ENCODE measurements at regions not wholly inside any gene's neighbourhood (a gene's known extent, or its start where the extent isn't known, plus 50 kb on each side); places are given as distances from the start of the nearest gene placed in this dataset.

GRCh38 chr14:45651890-45652289 is 398.9 kb upstream of the MIS18BP1 start:
- Histone ChIP-seq H3K4me1 (ENCODE audit: control insufficient read depth, extremely low read depth, insufficient read depth, low read length) (no peaks in the 10 kb centered on the region), H3K27me3 (ENCODE audit: control insufficient read depth in 2 of 2, insufficient read depth in 2 of 2, low read length in 2 of 2) (no peaks in the 10 kb centered on the region), H3K27ac (ENCODE audit: insufficient read depth, low read depth, low read length) (no peak overlapping the region), H3K4me3 (replicated peaks in 1 of 3; ENCODE audit: insufficient read depth in 1 of 3, low read depth in 1 of 3, low read length in 3 of 3) (no peak overlapping the region), H3K4me2 (ENCODE audit: insufficient read depth, low read length) (no peak overlapping the region), H3K79me2 (ENCODE audit: control insufficient read depth, insufficient read depth, low read length) (no peaks in the 10 kb centered on the region), H3K36me3 (ENCODE audit: control insufficient read depth in 2 of 2, extremely low read depth in 1 of 2, insufficient read depth in 2 of 2, low read length in 2 of 2) (no peaks in the 10 kb centered on the region), H4K20me1 (replicated peaks; ENCODE audit: control insufficient read depth, extremely low read depth, insufficient read depth, low read length) (no peaks in the 10 kb centered on the region), H3K9me3 (replicated peaks; ENCODE audit: control insufficient read depth, insufficient read depth, low read length) (no peaks in the 10 kb centered on the region), H3K9me1 (replicated peaks; ENCODE audit: control insufficient read depth, extremely low read depth, insufficient read depth, low read length) (no peaks in the 10 kb centered on the region), H2AFZ (ENCODE audit: low read depth, low read length) (no peak overlapping the region), H3K9ac (replicated peaks; ENCODE audit: extremely low read depth, insufficient read depth, low read length) (no peak overlapping the region)
- DNase-seq (ENCODE audit: low read depth, low spot score): peak; percentile 10
- CTCF ChIA-PET: no interaction called here
- intact Hi-C loops (cut with micrococcal nuclease) (no loop called here), dilution Hi-C loops (cut with MboI; ENCODE audit: extremely low pct_ligation_motif_present, low sequenced_read_pairs) (no loop called here)
- BruUV-seq (replicated peaks): no TSS peak
- TF ChIP-seq GATA2 (IDR thresholded peaks at IDR 0.05; ENCODE audit: insufficient read depth, insufficient read length, low read depth, low read length) (no peak), POLR2AphosphoS5 (IDR thresholded peaks at IDR 0.05; ENCODE audit: insufficient read depth, low read depth, low read length) (no peak), POLR2A (IDR thresholded peaks at IDR 0.05; ENCODE audit: low read depth, low read length) (no peak), FOS (IDR thresholded peaks at IDR 0.05; ENCODE audit: borderline replicate concordance, insufficient read depth, low read length) (no peak), EZH2 (IDR thresholded peaks at IDR 0.05; ENCODE audit: borderline replicate concordance, low read depth, low read length, severe bottlenecking) (no peak), JUN (IDR thresholded peaks at IDR 0.05; ENCODE audit: borderline replicate concordance, insufficient read depth, insufficient read length, low read depth) (no peak), MYC (IDR thresholded peaks at IDR 0.05; ENCODE audit: low read depth, low read length) (no peak)
- TF ChIP-seq, protein P1, sequence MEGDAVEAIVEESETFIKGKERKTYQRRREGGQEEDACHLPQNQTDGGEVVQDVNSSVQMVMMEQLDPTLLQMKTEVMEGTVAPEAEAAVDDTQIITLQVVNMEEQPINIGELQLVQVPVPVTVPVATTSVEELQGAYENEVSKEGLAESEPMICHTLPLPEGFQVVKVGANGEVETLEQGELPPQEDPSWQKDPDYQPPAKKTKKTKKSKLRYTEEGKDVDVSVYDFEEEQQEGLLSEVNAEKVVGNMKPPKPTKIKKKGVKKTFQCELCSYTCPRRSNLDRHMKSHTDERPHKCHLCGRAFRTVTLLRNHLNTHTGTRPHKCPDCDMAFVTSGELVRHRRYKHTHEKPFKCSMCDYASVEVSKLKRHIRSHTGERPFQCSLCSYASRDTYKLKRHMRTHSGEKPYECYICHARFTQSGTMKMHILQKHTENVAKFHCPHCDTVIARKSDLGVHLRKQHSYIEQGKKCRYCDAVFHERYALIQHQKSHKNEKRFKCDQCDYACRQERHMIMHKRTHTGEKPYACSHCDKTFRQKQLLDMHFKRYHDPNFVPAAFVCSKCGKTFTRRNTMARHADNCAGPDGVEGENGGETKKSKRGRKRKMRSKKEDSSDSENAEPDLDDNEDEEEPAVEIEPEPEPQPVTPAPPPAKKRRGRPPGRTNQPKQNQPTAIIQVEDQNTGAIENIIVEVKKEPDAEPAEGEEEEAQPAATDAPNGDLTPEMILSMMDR (IDR thresholded peaks at IDR 0.05; ENCODE audit: extremely low read depth in 1 of 2, insufficient read depth in 1 of 2, low read depth in 1 of 2, low read length in 2 of 2): no peak
- TF ChIP-seq, protein P2, sequence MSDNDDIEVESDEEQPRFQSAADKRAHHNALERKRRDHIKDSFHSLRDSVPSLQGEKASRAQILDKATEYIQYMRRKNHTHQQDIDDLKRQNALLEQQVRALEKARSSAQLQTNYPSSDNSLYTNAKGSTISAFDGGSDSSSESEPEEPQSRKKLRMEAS (IDR thresholded peaks at IDR 0.05; ENCODE audit: insufficient read depth, insufficient read length): no peak
- no peak for FAIRE-seq
- POLR2A ChIA-PET: no interaction called here

Measured in endothelial cell of umbilical vein (primary cell).